Left cardiac atrium (tissue), 4 donors: ENCODE measurements at regions not wholly inside any gene's neighbourhood (a gene's known extent, or its start where the extent isn't known, plus 50 kb on each side); places are given as distances from the start of the nearest gene placed in this dataset.
"Not testable (repeated sequence)": the region's sequence is repeated elsewhere in the genome, so short reads cannot be mapped to it uniquely, and the experiment has no call there.

ENCODE experiments used
- ATAC-seq, 2 donors: fragments of 200-7000 bp; cut with Tn5 transposase; one replicate each; pipeline ENCODE4 v1.9.1; 2020; ENCODE audit warnings: mild to moderate bottlenecking in 2 of 2, moderate library complexity in 2 of 2
- DNase-seq: peaks from one replicate; pipeline ENCODE4 v3.0.0-alpha.2; 2020
- intact Hi-C, 2 donors: fragments of 100-400 bp; cut with DNase I; formaldehyde crosslinking; loops; one replicate each; pipeline versions ENCODE4 v1.14.1 to v1.15.1; 2022 to 2023
- donor health status: DM: no; HTN: yes; CAD: no.
- donor health status: DM: no; HTN: yes; CAD: no; lungs with severe emphysema.
- donor health status: DM: yes; HTN: yes; CAD: no.
- donor health status: Dilated cardiomyopathy.

DNA sequence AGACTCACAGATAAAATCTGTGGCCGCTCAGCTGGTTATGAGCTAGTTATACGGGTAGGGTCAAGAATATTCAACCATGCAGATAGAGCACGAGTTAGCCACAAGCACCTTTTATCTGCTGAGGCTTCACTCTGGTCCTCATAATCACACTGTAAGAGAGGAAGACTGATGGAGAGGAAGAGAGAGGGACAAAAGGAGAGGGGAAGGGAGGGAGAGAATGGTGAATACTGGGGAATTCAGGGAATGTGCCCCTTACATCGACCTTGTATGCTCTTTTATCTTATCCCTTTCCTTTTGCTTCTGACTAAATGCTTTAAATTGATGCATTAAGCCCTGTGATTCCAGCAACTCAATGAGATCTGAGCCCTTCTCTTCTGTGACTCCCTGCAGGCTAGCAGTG, 333.1 kb downstream of the DSEL start:
- ATAC-seq (no peak), DNase-seq (no peak)
- intact Hi-C loops: no loop called here

DNA sequence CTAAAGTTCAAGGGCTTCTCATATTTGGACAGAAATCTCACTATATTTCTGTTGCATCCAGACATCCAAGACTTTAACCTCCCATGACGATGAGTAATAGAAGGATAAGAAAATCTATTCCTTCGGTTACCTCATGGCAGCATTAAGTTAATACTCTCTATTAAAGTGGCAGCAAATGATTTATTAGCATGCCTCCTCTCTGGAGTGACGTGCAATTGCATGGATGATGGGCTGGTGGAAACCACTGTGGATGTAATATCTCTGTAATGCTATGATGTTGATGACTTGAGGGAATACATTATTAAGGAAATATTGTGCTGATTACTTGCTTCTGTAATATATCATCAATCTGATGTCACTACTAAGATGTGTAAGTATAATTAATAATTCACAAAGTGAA, 336.8 kb downstream of the DSEL start:
- DNase-seq (no peak), ATAC-seq (no peak)
- intact Hi-C loops: no loop called here

- ATAC-seq: no peak
- intact Hi-C loops: no loop called here
- no peak for DNase-seq
Measured at GRCh38 chr18:67159662-67160061, 356.9 kb downstream of the DSEL start.

GRCh38 chr18:67154979-67155378, 361.5 kb downstream of the DSEL start:
- intact Hi-C loops: no loop called here
- DNase-seq: no peak
- no peak for ATAC-seq

DNA sequence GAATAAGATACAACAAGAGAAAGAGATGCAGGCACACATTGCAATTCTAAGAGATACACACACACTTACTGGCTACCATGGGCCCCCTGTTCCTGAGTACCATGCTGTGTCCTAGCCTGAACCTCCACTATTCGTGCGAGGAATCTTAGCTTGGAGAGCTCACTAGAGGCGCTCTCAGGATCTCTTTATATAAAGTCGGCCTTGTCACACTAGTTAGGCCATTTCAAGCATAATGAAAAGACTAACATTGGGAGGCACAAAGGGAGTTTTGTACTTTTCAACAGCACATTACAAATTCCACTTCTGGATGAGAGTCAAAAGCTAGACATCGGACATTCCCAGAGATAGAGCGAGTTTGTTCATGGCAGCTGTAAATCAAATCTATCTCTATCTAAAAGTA, 365.2 kb downstream of the DSEL start:
- ATAC-seq (no peak), DNase-seq (no peak)
- intact Hi-C loops: no loop called here

- DNase-seq: no peak
- intact Hi-C loops: no loop called here
- ATAC-seq: no peak
Measured at GRCh38 chr18:67145586-67146292, 370.8 kb downstream of the DSEL start.

GRCh38 chr18:67144329-67144728, 372.2 kb downstream of the DSEL start:
- DNase-seq (no peak), ATAC-seq (no peak)
- intact Hi-C loops: no loop called here

GRCh38 chr18:67143028-67143427, 373.5 kb downstream of the DSEL start:
- DNase-seq (no peak), ATAC-seq (no peak)
- intact Hi-C loops: no loop called here

DNA sequence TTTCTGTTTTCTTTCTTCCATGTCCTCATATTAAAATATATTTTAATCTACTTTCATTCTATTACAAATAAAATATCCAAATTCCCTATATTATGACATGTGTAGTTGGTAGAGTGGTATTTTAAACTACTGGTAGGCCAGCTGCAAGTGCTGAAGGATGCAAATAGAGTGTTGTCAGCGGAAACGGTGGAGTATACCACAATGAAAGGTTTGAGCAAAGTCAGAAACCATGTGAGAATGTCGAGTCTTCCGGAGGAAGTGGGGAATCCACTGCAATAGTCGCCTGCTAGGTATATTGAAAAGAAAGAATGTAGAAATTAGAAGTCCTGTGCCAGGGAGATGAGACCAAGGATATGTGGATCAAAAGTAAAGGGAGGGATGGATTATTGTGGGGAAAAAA, 373.9 kb downstream of the DSEL start:
- no peak for ATAC-seq
- intact Hi-C loops: no loop called here
- DNase-seq: no peak

GRCh38 chr18:67140495-67140894, 376.0 kb downstream of the DSEL start:
- DNase-seq (no peak), ATAC-seq (no peak)
- intact Hi-C loops: no loop called here

DNA sequence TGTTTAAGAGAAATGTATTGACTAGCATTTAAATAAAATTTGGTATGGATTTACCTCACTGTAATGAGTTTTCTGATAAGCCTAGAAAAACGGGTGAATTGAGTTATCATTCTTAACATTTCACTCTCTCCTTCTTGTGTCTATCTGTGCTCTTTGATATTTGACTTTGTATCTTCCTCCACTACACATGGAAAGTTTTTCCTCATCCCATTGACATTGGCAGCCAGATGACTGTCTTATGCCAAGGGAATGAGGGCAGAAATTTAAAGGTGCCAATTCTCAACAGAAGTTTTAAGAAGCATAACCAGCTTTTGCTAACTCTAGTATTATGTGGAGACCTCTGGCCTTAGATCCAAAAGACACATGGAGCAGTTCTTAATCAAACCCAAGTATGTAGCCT, 376.6 kb downstream of the DSEL start:
- ATAC-seq: no peak
- intact Hi-C loops: no loop called here
- DNase-seq: no peak

DNA sequence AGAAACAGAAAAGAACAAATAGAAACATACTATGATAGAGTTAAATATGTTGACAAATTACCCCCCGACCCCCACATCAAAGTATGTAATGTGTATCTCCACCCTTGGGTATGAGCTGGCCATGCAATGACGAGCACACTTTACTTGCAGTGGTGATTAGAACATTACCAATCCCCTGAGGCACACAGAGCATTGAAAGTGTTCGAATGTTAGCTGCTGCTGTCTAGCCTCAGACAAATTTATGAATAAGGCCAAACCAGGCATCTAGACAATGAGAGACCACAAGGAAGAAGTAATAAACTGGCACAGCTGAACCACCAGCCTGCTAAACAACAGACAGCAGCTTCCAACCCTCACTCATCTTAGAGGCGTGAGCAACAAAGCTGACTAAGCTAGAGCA, 380.5 kb downstream of the DSEL start:
- DNase-seq: no peak
- intact Hi-C loops: no loop called here
- ATAC-seq: no peak

- ATAC-seq (no peak), DNase-seq (no peak)
- intact Hi-C loops: no loop called here
Measured at GRCh38 chr18:67134911-67135310, 381.6 kb downstream of the DSEL start.

DNA sequence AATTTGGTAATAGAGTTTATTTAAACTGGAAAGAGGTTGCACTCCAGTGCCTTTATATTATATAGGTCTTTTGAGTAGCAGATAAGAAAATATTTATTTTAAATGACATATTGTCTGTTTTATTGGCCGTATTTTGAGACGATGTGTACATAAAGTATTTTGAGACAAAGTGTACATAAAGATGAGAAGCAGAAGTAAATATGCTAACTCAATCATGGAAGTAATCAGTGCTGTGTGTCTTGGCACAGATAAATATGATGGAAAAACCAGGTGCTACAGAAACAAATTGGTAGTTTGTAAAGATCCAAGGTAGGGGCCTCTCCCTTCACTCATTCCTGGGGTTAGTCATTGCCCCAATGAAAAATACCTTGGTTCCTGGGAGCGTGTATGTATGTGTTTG, 382.9 kb downstream of the DSEL start:
- DNase-seq (no peak), ATAC-seq (no peak)
- intact Hi-C loops: no loop called here

- ATAC-seq (no peak), DNase-seq (no peak)
- intact Hi-C loops: no loop called here
Measured at GRCh38 chr18:67132919-67133318, 383.6 kb downstream of the DSEL start.

DNA sequence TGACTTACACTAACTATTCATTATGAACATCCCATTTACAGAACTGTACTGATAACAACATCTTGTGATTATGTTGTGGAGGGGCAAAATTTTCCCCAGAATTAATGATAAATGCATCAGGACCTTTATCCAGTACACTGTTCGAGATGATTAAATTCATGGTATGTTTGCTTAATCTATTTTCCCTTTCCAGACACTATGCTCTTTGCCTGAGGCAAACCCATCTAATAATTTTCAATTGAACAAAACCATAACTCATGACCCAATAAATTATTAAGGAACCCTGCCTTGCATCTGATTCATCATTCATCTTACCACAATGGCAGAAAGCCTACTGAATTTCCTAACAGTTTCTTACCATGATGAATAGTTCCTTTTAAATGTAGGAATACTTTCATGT, 385.0 kb downstream of the DSEL start:
- ATAC-seq (no peak), DNase-seq (no peak)
- intact Hi-C loops: no loop called here

- intact Hi-C loops, DNase-seq: not testable (repeated sequence)
Measured at GRCh38 chr18:67126751-67127150, 389.8 kb downstream of the DSEL start.

GRCh38 chr18:67123901-67124300, 392.6 kb downstream of the DSEL start:
- no peak for ATAC-seq
- intact Hi-C loops: no loop called here
- no peak for DNase-seq

More at GRCh38 chr18:67126751-67127150, 389.8 kb downstream of the DSEL start:
- not testable (repeated sequence) for ATAC-seq

DNA sequence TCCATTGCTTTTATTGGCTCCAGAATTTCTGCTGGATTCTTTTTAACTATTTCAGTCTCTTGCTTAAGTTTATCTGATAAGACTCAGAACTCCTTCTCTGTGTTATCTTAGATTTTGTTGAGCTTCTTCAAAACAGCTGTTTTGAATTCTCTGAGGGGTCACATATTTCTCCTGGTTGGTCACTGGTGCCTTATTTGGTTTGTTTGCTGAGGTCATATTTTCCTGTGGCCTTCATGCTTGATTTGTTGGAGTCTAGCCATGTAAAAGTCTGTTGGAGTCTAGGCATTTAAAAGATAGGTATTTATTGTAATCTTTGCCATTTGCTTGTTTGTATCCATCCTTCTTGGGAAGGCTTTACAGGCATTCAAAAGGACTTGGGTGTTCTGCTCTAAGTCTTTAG, 398.7 kb downstream of the DSEL start:
- ATAC-seq: no peak
- intact Hi-C loops: no loop called here
- DNase-seq: no peak

DNA sequence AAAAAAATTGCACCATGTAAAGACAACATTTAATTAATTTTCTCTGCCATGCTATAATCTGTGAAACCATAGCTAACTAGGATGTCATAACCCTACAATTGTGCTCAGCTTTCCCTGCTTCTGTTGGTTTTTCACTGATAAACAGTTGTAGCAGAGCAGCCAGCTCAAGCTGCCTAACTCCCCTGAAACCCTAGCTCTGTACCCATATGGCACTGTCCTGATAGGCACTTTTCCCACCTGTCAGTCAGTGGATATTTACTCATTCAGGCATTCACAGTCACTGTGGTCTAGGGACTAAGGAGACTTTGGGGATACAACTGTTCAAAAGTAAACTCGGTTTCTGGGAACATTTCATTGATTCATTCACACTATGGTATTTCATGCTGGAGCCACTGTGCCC, 407.0 kb downstream of the DSEL start:
- DNase-seq (no peak), ATAC-seq (no peak)
- intact Hi-C loops: no loop called here

DNA sequence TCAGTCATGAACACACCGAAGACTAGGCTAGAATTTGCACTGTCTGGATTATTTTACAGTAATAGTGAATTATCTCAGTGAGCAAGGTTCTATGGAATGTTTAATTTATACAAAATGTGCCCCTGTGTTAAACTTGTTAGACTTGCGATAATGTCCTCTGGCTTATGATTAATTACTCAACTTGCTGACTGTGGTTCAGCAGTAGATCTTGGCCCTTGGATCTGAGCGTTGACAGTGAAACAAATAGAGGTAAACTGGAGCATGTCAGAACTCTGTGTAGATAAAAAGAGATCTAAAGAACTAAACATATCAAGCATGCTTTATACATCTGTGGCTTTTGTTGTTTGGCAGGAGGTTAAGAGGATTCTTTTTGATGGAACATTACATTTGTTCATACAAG, 407.6 kb downstream of the DSEL start:
- DNase-seq (no peak), ATAC-seq (no peak)
- intact Hi-C loops: no loop called here
